ENCODE measurements at regions not wholly inside any gene's neighbourhood (a gene's known extent, or its start where the extent isn't known, plus 50 kb on each side); places are given as distances from the start of the nearest gene placed in this dataset.

- TF ChIP-seq, protein P1, sequence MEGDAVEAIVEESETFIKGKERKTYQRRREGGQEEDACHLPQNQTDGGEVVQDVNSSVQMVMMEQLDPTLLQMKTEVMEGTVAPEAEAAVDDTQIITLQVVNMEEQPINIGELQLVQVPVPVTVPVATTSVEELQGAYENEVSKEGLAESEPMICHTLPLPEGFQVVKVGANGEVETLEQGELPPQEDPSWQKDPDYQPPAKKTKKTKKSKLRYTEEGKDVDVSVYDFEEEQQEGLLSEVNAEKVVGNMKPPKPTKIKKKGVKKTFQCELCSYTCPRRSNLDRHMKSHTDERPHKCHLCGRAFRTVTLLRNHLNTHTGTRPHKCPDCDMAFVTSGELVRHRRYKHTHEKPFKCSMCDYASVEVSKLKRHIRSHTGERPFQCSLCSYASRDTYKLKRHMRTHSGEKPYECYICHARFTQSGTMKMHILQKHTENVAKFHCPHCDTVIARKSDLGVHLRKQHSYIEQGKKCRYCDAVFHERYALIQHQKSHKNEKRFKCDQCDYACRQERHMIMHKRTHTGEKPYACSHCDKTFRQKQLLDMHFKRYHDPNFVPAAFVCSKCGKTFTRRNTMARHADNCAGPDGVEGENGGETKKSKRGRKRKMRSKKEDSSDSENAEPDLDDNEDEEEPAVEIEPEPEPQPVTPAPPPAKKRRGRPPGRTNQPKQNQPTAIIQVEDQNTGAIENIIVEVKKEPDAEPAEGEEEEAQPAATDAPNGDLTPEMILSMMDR (conservative IDR thresholded peaks at IDR 0.05; ENCODE audit: low read depth, low read length): no peak
Measured at GRCh38 chr3:23055733-23056376, 147.3 kb upstream of the UBE2E2 start.

DNA sequence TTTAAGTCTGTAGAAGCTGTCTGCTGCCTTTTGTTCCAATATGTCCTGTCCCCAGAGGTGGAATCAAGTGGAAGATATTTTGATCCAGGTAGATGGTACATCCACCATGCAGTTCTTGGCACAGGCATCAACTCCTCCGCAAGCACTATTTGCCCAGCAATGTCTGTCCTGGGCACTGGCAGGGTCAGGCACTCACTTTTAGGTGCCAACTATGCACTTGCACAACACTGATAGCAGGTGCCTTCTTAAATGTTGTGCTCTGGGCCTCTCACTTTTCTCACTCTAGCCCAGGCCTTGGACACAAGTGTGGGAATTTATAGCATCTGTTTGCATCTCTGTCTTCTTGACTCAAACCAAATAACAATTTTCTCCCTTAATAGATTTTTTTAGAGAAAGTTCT, 140.5 kb upstream of the UBE2E2 start:
- H3K4me3 ChIP-seq (ENCODE audit: low read length): no peak overlapping the region
- DNase-seq (ENCODE audit: low read depth): no peak
- TF ChIP-seq, protein P1 (conservative IDR thresholded peaks at IDR 0.05; ENCODE audit: low read depth, low read length): no peak

More at GRCh38 chr3:23055733-23056376, 147.3 kb upstream of the UBE2E2 start:
- peak; percentile 54 for DNase-seq (ENCODE audit: low read depth)
- no peak overlapping the region for H3K4me3 ChIP-seq (ENCODE audit: low read length)

GRCh38 chr3:23062982-23063381, 140.1 kb upstream of the UBE2E2 start:
- no peak overlapping the region for H3K4me3 ChIP-seq (ENCODE audit: low read length)
- no peak for DNase-seq (ENCODE audit: low read depth)
- TF ChIP-seq, protein P1 (conservative IDR thresholded peaks at IDR 0.05; ENCODE audit: low read depth, low read length): no peak

DNA sequence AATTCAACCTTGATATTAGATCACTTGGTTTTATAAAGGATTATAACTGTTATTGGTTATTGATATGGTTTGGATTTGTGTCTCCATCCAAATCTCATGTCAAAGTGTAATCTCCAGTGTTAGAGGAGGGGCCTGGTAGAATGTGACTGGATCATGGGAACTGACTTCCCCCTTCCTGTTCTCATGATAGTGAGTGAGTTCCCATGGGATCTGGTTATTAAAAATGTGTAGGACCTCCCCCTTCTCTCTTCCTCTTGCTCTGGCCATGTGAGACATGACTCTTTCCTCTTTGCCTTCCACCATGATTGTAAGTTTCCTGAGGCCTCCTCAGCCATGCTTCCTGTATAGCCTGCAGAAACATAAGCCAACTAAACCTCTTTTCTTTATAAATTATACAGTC, 136.0 kb upstream of the UBE2E2 start:
- TF ChIP-seq, protein P1 (conservative IDR thresholded peaks at IDR 0.05; ENCODE audit: low read depth, low read length): no peak
- H3K4me3 ChIP-seq (ENCODE audit: low read length): no peak overlapping the region
- DNase-seq (ENCODE audit: low read depth): no peak

DNA sequence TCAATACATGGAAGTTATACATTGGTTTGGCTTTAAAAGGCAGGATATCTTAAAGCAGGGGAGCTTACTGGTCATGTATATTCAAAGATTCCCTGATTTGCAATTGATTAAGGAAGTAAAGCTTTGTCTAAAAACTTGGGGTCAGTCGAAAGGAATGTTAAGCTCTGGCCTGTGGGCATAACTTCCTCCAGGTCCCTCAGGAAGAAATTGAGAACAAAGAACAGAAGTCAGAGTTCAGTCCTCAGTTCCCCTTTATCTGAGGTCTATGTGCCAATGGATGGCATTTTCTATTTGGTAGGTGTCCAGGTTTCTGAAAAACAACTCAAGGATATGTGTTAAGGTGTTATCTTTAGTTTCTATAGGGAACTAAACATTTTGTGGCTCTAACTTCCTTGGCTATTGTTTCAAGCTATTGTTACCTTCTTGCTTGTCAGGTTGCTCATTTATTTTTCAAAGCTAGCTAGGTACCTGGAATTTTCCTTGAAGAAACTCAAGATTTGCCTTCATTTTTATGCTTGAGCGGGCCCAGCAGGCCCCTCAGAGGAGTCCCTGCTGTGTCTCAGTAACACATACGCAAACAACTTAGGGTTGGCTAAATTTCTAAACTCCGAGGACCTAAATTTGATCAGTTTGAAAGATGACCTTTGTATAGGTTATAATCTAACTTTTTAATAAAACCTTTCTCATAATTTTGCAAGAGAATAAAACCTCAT, 135.0 kb upstream of the UBE2E2 start:
- TF ChIP-seq, protein P1 (conservative IDR thresholded peaks at IDR 0.05; ENCODE audit: low read depth, low read length): no peak
- H3K4me3 ChIP-seq (ENCODE audit: low read length): no peak overlapping the region
- no peak for DNase-seq (ENCODE audit: low read depth)

DNA sequence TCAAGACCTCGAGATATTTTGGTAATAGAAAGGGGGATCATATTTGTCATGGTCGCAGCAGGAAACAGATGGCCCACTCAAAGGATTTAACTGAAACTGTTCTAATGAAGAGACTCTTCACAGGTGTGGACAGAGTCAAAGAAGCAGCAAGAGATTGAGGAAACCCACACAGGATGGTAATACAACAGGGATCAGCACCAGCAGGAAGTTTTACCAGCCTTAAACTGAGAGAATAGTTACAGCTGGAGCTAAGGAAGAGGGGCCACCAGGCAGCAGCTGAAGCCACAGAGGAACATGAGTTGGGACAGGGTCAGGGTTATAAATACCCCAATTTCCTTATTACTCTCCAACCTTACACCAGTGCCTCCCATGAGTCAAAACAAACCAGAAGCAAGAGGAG, 131.8 kb upstream of the UBE2E2 start:
- DNase-seq (ENCODE audit: low read depth): no peak
- TF ChIP-seq, protein P1 (conservative IDR thresholded peaks at IDR 0.05; ENCODE audit: low read depth, low read length): no peak
- no peak overlapping the region for H3K4me3 ChIP-seq (ENCODE audit: low read length)

GRCh38 chr3:23071758-23072157, 131.4 kb upstream of the UBE2E2 start:
- DNase-seq (ENCODE audit: low read depth): no peak
- no peak overlapping the region for H3K4me3 ChIP-seq (ENCODE audit: low read length)
- TF ChIP-seq, protein P1 (conservative IDR thresholded peaks at IDR 0.05; ENCODE audit: low read depth, low read length): no peak
